NCI-H2227 treated with DMSO at 0.1 percent for 48 hours (cell line): ENCODE measurements at regions not wholly inside any gene's neighbourhood (a gene's known extent, or its start where the extent isn't known, plus 50 kb on each side); places are given as distances from the start of the nearest gene placed in this dataset.

Source experiments
- DNase-seq: peaks from one replicate; lab custom pipeline; 2025; lab: John Stamatoyannopoulos, UW

DNA sequence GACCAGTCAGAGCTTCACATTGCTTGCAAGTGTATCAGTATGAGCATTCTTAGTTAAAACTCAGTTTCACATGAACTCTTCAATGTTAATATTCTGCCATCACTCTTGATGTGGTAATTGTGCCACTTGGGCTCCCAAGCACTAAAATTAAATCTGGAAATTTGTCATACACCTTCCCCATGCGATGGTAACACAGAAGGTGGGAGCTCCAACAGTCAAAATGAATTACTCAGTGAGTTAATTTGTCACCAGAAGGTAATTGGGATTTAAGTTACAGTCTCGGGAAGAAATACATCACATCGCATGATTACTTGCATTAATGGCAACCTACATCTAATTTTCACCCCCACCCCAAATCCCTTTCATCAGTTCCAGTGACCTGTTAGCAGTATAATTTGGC is 376.5 kb upstream of the DAB1 start:
- no peak for DNase-seq

DNA sequence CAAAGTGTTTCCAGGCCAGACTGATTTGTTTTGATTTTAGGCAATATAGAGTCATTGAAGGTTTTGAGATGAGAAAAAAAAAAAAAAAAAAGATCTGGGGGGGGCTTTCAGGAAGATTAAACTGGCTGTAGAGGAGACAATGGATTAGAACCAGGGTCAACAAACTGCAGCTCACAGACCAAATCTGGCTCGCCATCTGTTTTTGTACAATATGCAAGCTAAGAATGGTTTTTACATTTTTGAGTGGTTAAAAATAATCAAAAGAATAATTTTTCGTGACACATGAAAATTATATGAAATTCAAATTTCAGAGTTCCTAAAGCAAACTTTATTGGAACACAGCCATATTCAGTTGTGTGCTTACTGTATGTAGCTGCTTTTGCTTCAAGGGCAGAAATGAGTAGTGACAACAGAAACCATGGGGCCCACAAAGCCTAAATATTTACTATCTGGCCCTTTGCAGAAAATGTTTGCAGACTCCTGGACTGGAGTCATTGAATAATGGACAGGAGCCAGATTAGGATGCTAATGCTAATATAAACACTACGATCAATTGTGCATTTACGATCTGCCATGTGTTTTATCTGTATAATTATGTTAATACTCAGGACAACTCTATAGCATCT is 375.7 kb upstream of the DAB1 start:
- no peak for DNase-seq

DNA sequence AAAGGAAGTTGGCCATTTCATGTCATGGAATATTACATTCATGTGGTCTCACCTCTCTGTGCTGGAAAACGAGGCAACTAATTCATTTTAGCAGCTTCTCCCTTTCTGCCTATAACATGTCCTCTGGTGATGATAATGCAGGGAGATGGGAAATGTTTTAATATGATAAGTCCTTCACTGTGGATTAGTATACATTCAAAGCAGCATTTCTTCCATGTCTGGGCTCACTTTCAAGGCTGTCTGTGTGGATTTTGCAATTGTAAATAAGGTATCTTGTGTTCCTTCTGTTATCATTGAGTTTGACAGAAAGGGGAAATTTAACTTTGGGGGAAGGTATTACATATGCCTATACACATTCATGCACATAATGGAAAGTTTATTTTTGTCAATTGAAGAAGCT is 374.7 kb upstream of the DAB1 start:
- DNase-seq = no peak

DNA sequence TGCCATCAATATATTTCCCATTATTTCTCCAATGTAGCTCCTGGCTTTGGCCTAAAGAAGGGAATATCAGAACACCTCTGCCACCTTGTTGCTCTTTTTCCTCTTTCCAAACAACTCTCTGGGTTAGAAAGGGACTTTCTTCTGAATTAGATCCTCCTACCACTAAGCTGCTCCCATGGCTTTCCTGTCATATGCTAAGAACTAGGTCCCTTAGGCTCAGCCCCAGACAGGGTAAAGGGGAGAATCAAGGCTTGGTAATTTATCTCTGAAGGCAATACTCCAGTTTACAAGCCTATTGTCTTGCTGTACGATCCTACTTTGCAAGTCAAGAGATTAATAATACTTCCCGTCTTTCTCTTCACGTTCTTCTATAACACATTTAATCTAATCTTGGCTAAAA is 373.2 kb upstream of the DAB1 start:
- no peak for DNase-seq

DNA sequence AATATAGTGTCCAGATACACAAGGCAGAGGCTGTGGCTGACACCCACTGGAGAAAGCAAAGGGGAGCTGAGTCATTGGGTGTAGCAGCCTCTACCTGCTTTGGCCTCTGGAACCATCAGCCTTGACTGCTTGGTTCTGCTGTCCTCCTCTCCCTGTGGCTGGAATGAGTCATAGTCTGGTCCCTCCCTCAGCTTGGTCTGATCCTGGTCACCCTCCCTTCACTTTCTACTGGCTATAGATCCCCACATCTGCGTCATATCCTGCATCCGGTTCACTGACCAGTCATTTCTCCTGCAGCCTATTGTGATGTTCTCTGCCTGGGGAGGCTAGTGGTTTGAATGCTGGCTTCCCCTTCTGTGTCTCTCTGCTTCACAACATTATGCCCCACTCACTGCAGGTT is 372.8 kb upstream of the DAB1 start:
- no peak for DNase-seq

DNA sequence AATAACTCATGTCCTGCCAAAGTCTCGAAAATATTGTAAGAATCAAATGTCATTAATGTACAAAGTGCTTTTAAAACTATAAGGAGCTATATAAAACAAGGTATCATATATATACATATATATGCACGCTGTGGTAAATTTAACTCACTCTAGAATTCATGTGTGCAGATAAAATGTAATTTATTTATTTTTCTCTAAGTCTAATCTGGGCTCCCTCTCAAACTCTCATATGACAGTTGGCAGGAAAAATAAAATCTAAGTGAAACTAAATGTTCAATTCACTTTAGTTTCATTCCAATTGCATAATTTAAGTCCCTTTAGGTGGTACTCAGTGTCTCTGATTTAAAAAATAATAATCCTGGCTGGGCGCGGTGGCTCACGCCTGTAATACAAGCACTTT is 372.0 kb upstream of the DAB1 start:
- no peak for DNase-seq

DNA sequence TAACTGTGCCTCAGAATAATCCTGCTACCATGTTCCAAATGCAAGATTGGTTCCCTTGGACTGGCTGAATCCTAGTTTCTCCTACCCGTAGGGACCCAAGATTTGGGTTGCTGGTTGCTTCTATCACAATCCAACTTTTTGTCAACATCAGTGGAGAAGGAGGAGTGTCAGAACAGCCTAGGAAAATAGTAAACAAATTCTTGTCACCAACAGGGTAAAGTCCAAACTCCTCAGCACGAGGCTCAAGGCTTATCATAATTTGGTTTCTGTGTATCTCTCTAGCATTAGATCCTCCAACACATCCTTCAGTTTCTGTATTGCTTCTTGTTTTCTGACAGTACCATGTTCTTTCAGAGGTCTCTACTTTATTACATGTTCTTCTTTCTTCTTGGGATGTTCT is 370.2 kb upstream of the DAB1 start:
- DNase-seq = no peak

DNA sequence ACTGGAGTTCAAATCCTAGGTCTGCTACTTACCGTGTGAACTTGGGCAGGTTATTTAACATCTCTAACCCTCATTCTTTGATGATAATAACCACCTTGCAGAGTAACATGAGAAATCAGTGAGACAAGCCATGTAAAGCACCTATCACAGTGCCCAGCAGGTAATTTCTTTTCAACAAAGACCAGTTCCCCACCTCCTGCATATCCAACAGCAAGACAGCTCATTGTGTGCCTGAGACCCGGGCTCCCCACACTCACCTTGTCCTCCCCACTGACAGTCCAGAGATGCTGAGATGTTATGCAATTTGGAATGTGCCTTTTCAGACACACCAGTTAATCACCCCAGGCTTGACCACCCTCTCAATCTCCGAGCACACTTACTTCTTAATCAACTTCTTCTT is 367.6 kb upstream of the DAB1 start:
- no peak for DNase-seq

DNA sequence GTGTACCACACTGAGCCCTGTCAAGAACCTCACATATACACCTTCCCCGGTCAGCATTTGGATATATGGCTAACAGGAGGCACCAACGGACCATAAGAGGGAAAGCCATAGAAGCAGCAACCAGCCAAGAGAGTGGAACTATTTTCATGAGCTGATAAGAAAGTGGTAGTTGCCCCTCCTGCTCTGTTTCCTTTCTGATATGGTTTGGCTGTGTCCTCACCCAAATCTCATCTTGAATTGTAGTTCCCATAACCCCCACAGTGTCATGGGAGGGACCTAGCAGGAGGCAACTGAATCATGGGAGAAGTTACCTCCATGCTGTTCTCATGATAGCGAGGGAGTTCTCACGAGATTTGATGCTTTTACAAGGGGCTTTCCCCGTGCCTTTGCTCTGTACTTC is 366.1 kb upstream of the DAB1 start:
- no peak for DNase-seq

DNA sequence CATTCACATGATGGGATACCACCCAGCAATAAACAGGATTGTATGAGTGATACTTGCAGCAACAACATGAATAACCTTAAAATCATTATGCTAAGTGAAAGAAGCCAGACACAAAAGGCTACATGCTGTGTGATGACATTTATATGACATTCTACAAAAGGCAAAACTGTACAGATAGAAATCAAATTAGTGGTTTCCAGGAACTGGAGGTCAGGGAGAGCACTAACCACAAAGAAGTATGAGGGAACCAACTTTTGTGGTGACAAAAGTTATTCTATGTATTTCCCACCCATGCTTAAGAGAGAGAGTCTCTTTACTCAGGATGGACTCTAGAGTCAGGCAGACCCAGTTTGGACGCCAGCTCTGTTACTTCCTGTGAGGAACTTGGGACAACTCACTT is 364.5 kb upstream of the DAB1 start:
- DNase-seq = no peak

DNA sequence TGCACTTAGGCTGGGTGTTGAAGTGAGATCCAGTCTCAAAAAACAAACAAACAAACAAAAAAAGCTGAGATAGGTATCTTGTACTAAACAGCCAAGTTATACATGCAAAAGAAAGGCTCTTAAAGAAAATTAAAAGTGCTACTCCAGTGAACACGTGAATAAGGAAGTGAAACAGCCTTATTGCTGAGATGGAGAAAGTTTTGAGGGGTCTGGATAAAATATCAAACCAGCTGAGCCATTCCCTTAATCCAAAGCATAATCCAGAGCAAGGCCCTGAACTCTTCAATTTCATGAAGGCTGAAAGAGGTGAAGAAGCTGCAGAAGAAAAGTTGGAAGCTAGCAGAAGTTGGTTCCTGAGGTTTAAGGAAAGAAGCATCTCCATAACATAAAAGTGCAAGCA is 360.5 kb upstream of the DAB1 start:
- no peak for DNase-seq

DNA sequence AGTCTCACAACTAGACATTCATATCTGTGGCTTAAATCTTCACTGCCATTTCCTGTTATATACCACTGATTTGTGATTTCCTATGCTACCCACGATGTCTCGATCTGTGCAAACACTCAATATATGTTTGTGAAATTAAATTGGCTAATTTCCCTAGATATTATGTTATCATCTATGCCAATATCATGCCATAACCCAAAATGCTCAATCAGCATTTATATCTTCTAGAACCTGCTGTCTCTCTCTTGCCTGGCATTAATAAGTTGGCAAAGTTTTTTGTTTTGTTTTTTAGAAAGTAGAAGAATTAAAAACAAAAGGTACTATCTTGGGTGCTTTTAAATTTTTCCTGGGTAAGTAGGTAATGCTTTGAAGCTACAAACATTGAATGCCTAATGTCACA is 358.5 kb upstream of the DAB1 start:
- no peak for DNase-seq

DNA sequence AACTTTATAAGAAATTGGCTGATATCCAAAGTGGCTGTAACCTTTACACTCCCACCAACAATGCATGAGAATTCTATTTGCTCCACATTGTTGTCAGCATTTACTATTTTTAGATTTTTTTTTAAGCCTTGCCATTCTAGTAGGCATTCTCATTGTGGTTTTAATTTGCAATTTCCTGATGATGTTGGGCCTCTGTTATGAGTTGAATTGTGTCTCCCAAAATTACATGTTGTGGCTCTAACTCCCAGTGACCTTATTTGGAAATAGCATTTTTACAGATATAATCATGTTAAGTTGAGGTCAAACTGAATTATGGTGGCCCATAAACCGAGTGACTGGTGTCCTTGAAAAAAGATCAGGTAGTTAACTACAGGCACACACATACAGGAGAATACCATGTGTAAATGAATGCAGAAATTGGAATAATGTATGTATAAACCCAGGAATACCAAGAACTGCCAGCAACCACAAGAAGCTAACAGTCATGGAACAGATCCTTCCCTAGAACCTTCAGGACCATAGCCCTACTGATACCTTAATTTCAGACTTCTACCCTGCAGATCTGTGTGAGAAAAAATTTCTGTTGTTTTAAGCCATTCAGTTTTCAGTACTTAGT is 348.8 kb upstream of the DAB1 start:
- peak; percentile 52 for DNase-seq

DNA sequence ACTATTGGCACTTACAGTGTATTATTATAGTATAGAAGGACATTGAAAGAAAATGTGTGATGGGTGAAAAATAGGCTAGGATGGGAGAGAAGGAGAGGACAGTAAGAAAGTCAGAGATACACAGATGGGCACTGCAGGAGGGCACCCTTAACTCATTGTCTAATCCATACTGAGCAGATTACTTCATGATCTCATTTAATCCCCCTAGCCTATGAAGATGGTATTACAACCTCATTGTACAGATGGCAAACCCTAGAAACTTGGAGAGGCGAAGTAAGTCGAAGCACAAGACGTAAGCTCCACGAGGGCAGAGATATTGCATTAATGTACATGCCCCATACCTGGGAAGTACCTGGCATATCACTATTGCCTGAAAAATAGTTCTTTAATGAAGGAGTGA is 346.9 kb upstream of the DAB1 start:
- no peak for DNase-seq

DNA sequence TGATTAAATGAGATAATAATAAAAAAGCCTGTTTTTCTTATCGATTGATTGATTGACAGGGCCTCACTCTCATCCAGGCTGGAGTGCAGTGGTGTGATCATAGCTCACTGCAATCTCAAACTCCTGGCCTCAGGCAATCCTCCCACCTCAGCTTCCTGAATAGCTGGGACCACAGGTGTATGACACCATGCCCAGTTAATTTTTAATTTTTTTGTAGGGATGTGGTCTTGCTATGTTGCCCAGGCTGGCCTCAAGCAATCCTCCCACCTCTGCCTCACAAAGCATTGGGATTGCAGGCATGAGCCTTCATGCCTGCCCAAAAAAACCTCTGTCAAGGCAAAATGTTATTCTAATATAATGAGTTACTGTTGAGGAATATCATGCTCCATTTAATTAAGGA is 346.4 kb upstream of the DAB1 start:
- DNase-seq = no peak

DNA sequence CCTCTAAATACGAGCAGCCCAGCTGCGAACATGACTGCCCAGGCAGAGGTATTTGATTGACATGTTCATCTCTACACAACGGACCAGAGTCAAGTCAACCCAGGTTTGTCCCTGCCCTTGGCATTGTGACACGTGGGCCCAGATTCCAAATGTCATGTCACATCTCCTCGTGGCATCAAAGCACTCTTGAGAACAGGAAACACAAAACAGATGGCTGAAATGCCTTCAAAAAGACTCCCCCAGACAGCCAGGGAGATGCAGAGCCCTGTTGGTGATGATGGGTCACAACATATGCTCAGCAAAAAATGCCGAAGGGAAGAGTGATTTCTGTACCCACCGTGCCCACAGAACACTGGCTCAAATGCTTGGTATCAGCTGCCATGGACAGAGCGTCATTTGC is 337.8 kb upstream of the DAB1 start:
- no peak for DNase-seq

DNA sequence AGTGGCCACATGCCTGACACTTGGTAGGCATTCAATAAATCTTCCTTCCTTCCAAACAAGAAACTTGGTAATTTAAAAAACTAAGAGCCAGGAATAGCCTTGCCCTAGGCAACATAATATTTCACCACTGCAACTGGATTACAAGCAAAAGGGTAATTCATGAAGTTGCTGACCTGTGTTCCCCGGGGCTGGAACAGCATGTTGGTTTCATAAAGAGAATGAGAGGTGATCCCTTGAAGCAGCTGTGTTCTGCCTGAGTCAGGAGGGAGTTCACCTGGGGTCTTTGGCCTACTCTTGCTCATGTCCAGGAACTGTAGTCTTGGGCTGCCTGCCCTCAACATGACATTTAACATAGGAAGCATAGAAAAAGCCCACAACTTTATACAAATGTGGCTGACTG is 329.0 kb upstream of the DAB1 start:
- no peak for DNase-seq

DNA sequence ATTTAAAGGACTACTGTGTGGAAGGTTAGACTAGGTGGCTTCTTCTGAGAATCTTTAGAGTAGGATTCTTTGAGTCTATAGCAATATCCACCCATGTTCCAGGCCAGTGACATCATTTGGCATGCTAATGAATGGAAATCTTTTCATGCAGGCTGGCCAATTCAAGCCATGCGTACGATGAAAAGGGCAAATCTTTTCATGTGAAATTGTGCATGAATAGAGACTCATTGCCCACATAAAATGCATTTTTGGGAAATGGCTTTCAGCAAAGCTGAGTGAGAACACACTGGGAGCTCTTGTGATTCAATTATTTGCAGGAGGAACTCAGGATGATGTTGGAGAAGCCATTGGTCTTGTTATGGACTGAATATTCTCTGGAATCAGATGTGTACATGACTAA is 324.9 kb upstream of the DAB1 start:
- no peak for DNase-seq

DNA sequence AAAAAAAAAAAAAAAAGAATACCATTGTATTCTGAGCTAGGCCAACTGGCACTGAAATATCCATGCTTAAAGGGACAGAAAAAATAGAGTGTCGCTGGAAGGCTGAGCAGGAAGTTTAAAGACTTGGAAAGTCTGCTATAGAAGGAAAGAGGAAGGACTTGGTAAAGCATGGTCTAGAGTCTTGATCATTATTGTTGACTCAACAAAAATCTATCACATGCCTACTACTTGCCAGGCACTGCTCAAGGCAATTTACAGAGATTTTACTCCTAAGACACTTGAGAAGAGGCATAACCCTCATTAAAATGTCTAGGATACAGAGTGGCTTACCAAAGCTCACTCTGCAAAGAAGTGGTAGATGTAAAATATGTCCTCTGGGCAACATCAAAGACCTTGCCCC is 324.0 kb upstream of the DAB1 start:
- no peak for DNase-seq

DNA sequence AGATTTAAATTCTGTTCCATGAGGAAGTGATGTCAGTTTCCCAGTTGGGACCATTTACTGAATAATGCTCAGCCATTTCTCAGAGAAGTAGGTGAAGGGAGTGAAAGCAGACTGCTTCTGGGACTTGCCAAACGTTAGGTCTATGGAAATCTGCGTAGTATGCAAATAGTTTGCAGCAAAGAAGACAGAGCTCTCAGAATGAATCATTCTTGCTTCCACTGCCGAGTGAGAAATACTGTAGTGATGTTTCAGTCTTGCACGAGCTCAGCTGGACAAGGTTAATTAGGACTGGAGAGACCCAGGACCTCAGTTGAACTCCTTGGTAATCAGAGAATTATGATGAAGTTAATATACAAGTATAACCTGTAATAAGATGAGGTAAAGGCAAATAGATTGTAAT is 317.7 kb upstream of the DAB1 start:
- no peak for DNase-seq

DNA sequence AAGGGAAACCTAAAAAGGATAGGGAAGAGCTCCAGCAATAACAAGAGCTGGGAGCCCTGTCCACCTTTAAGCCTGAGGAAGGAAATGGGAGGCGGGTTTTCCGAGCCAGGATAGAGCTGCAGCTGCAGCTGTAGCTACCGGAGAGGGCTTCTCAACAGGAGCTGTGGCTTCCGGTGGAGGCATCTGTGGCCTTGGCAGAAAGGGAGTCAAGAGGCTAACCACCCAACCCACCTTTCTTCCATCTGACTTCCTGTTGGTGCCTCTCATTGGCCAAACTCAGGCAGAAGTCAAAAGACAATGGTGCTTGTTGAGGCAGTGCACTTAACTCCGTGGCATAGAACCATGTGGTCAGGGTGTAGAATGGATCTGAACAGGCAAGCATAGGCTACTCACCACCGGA is 313.1 kb upstream of the DAB1 start:
- DNase-seq = no peak

DNA sequence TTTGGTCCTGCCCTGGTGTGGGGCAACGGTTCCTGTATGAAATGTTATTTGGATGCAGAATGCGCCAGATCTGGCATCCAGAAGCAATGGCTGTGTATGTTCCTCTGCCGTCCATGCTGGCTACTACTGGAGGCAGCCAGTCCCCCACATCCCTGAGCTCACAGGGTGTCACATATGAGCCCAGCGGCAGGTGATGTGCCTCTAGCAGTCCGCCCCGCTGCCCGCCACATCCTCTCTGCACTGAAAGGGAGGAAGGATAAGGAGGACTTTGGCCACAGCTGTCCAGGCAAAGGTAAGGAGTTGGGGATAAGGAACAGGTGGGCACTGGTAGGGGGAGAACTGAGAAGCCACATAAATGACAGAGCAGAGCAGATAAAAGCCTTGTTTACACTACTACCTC is 305.3 kb upstream of the DAB1 start:
- no peak for DNase-seq

DNA sequence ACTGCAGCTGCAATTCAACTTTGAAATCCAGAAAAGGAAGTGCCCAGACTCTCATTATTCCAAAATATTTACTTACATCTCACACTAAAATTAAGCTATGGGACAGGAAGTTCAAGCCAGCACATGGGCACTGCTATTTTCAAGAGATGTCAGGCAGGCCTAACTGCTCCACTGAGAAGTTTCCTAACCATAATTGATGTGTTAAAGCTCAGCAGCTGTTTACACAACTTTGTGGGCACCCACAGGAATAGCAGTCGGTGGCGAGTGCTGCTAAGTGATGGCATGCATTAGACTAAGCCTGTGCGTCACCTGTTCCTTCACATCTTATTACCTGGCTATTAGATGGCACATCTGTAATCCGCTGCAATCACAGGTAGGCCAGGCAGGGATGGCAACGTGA is 303.3 kb upstream of the DAB1 start:
- no peak for DNase-seq

DNA sequence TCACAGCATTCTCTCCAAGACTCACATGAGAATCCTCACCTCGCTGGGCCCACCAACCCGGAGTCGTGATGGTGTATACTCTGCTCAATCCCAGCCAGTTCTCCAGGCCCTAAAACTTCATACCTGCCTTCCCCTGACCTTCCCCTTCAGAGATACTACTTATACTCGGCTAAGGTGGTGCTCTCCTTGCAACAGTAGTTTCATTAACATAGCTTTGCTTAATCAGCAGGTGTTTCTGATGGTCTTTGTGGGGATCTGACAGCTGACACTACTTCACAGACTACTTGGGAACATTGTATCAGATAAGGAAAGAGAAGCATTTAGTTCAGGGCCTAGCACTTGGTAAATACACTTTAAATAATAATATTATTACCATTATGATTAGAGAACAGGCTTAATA is 301.5 kb upstream of the DAB1 start:
- no peak for DNase-seq

DNA sequence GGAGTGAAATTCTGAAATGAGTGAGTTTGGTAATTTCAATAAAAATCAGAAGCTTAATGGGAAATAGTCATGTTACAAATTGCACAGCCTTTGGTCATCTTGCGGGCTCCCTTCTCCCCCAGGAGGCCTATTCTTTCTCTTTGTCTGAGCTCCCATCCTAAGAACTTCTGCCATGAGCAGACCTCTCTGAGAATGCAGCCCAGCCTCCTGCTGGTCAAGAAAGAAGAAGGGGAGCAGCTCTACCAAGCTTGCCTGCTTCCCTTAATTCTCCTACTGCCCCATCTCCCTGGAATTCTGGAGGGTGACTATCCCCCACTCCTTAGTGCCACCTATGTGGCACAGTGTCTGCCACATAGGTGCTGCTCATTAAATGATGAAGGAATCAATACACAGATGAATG is 300.7 kb upstream of the DAB1 start:
- DNase-seq = no peak
